Psoas muscle (tissue), 7 donors: ENCODE measurements at regions not wholly inside any gene's neighbourhood (a gene's known extent, or its start where the extent isn't known, plus 50 kb on each side); places are given as distances from the start of the nearest gene placed in this dataset.

Source experiments
- ATAC-seq, 4 donors: fragments of 200-7000 bp; cut with Tn5 transposase; one replicate each; pipeline ENCODE4 v1.9.1; 2020; ENCODE audit warnings: moderate library complexity in 3 of 4, mild to moderate bottlenecking in 2 of 4
- DNase-seq, 2 donors: peaks; one replicate each; pipeline ENCODE4 v3.0.0-alpha.2; 2020
- H3K27ac ChIP-seq: fragments of 200-600 bp; one replicate; pipeline ENCODE4 v1.8.0; 2022
- H3K27me3 ChIP-seq, 3 donors: fragments of 200-600 bp in 1 of 3; one replicate each; pipeline versions ENCODE4 v1.6.1 to v1.8.0; 2013 to 2022; ENCODE audit warnings: low read length in 2 of 3, mild to moderate bottlenecking in 2 of 3, moderate library complexity in 1 of 3; ENCODE audit not compliant: insufficient read depth in 3 of 3
- H3K36me3 ChIP-seq, 2 donors: fragments of 200-600 bp in 1 of 2; one replicate each; pipeline versions ENCODE4 v1.6.1 to v1.8.0; 2013 to 2022; ENCODE audit warnings: low read depth in 1 of 2, mild to moderate bottlenecking in 1 of 2, moderate library complexity in 1 of 2; ENCODE audit not compliant: insufficient read depth in 1 of 2
- H3K4me1 ChIP-seq: fragments of 200-600 bp; one replicate; pipeline ENCODE4 v1.8.0; 2022
- H3K4me3 ChIP-seq: fragments of 200-600 bp; one replicate; pipeline ENCODE4 v1.8.0; 2022; ENCODE audit warnings: mild to moderate bottlenecking
- H3K9me3 ChIP-seq: fragments of 200-600 bp; one replicate; pipeline ENCODE4 v1.8.0; 2022
- WGBS, 3 donors: extraction: QIAGEN DNeasy Blood & Tissue Kit; methylation state at CpG; one replicate each; pipeline versions ENCODE4 v1.1.6 to v1.1.7; 2013; 5-methylcytosine and 5-hydroxymethylcytosine counted together
- intact Hi-C, 2 donors: fragments of 100-400 bp; cut with DNase I; formaldehyde crosslinking; loops; one replicate each; pipeline versions ENCODE4 v1.11.0 to v1.14.2; 2022
- TF ChIP-seq, protein P1 (sequence below): fragments of 200-600 bp; IDR thresholded peaks from one replicate; pipeline ENCODE4 v1.8.0; 2022; ENCODE audit warnings: antibody characterized with exemption
- donor health status: healthy with polysubstance abuse.
- donor health status: DM: no; HTN: no; CAD: no; lungs with moderate emphysema.
- donor health status: Bipolar disorder and iron deficiency.
- donor health status: healthy.
- donor health status: DM: yes; HTN: yes; CAD: no.
- donor health status: DM: no; HTN: no; CAD: no.
- donor health status: DM: yes; HTN: yes; CAD: no.

DNA sequence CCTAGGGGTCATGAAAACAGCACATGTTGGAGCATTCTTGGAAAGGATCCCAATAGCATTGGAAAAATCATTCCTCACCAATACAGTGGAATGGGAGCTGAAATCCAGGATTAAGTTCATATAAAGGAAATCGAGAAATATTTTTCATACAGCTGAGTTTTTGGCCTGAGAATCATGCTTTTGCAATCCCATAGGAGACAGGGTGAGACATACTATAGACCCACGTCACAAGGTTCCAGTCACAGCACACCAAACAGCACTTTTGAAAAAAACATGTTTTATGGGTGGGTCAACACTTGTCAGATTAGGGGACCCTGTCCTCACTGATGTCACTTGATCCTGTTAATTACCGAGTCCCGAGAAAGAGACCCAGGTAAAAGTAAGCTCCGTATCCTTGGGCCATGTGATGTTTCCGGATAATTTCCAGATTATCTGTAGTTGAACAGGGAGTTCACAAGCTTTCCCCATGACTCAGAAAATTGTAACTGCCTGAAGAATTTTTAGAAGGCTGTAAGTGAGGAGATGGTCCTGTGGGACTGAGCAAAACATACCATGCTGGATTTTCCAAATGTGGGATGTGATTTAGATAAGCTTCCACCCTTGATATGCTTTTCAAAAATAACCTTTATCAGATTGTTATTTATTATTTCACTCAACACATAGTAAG is 80.9 kb upstream of the TLR3 start:
- Histone ChIP-seq H3K27ac (no peak overlapping the region), H3K27me3 (no peaks in the 10 kb centered on the region), H3K4me1 (no peaks in the 10 kb centered on the region), H3K9me3 (peaks cover 13% of the 10 kb centered on the region), H3K36me3 (no peaks in the 10 kb centered on the region), H3K4me3 (no peak overlapping the region)
- ATAC-seq (no peak), DNase-seq (no peak)
- 43 to 54% (median 48%) methylated on average over 6 of the region's 6 CpGs for WGBS, 3 donors
- intact Hi-C loops, result no loop called here
- TF ChIP-seq, protein P1, sequence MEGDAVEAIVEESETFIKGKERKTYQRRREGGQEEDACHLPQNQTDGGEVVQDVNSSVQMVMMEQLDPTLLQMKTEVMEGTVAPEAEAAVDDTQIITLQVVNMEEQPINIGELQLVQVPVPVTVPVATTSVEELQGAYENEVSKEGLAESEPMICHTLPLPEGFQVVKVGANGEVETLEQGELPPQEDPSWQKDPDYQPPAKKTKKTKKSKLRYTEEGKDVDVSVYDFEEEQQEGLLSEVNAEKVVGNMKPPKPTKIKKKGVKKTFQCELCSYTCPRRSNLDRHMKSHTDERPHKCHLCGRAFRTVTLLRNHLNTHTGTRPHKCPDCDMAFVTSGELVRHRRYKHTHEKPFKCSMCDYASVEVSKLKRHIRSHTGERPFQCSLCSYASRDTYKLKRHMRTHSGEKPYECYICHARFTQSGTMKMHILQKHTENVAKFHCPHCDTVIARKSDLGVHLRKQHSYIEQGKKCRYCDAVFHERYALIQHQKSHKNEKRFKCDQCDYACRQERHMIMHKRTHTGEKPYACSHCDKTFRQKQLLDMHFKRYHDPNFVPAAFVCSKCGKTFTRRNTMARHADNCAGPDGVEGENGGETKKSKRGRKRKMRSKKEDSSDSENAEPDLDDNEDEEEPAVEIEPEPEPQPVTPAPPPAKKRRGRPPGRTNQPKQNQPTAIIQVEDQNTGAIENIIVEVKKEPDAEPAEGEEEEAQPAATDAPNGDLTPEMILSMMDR, result no peak

DNA sequence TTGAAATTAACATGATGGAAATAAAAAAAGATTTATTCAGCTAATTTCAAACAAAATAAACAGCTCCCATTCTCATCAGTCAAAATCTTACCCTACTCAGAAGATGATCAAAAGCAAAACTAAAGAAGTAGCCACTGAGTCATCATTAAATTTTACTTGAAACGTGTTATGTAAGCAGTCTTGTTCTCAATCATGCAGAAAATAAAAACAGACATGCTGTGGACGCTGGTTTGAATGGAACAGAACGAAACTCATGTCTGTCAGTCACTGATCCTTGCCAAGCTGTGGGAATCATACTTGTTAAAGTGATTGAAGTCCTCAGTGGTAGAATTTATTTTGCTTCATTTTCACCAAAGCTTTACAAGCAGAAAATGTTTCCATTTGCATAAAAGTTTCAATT is 77.2 kb upstream of the TLR3 start:
- H3K27me3 ChIP-seq, result no peaks in the 10 kb centered on the region
- WGBS, 3 donors, result 31 to 67% (median 35%) methylated on average over 3 of the region's 3 CpGs
- no peak overlapping the region for H3K27ac ChIP-seq
- no peak overlapping the region for H3K4me3 ChIP-seq
- no peaks in the 10 kb centered on the region for H3K9me3 ChIP-seq
- intact Hi-C loops, result no loop called here
- TF ChIP-seq, protein P1, result no peak
- H3K36me3 ChIP-seq, result no peaks in the 10 kb centered on the region
- ATAC-seq (no peak), DNase-seq (no peak)
- H3K4me1 ChIP-seq, result no peaks in the 10 kb centered on the region

DNA sequence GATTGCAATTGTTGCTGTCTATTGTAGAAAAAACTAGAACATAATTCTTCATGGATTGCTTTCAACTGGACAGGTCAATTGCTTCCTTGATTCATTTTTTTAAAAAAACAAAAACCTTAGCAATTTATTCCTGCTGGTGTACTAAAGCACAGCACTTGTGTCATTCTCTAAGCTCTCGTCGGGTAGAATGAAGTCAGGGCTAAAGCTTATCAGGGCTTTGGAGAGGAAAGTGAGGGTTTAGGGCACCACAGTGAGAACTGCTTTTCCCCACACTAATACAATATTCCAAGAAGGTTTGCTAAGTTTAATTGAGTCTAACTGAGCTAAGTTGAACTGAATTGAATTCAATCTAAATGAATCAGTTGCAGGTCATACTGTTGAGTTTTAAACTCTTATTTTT is 76.4 kb upstream of the TLR3 start:
- 44 to 63% (median 47%) methylated on average over 2 of the region's 2 CpGs for WGBS, 3 donors
- no peaks in the 10 kb centered on the region for H3K36me3 ChIP-seq
- DNase-seq (no peak), ATAC-seq (no peak)
- TF ChIP-seq, protein P1, result no peak
- H3K27ac ChIP-seq, result no peak overlapping the region
- intact Hi-C loops, result no loop called here
- no peaks in the 10 kb centered on the region for H3K4me1 ChIP-seq
- H3K4me3 ChIP-seq, result no peak overlapping the region
- H3K9me3 ChIP-seq, result no peaks in the 10 kb centered on the region
- H3K27me3 ChIP-seq, result no peaks in the 10 kb centered on the region

DNA sequence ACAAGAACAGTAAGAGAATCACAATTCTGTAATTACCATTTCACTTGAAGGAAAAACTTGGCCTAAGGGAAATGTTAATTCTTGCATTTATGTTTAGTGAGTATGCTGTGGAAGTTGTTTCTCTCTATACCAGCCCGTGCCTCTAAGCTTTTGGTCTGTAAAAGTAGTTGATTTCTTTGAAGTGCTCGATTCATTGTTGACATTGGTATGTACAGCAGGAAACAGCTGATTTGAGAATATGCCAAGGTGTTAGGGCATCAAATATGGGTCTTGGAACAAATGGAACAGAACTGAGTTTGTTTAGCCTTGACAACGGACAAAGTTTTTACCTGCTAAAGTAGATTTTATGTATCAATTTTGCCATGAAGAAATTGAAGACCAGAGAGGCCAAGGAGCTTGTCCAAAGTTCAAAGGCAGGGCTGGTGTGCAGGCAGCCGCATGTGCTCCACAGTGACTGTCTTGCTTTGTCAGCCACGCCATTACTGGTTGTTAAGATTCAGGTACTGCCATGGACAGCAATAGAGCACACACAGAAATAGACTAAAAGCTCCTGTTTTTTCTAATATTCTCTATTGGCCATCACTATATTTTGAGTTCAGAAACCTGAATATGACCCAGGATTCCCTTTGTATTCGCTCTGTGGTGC is 75.5 kb upstream of the TLR3 start:
- Histone ChIP-seq H3K9me3 (no peaks in the 10 kb centered on the region), H3K27me3 (no peaks in the 10 kb centered on the region), H3K27ac (no peak overlapping the region), H3K36me3 (no peaks in the 10 kb centered on the region), H3K4me3 (no peak overlapping the region), H3K4me1 (no peaks in the 10 kb centered on the region)
- TF ChIP-seq, protein P1, result no peak
- DNase-seq (no peak), ATAC-seq (no peak)
- intact Hi-C loops, result no loop called here
- WGBS, 3 donors, result 68 to 75% (median 70%) methylated on average over 6 of the region's 6 CpGs

DNA sequence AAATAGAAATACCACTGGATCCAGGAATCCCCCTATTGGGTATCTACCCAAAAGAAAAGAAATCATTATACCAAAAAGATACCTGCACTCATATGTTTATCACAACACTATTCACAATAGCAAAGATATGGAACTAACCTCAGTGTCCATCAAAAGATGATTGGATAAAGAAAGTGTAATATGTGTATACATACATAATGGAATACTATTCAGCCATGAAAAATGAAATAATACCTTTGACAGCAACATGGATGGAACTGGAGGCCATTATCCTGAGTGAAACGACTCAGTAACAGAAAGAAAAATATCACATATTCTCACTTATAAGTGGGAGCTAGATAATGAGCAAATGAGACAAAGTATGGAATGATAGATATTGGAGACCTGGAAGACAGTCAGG is 74.2 kb upstream of the TLR3 start:
- ATAC-seq (no peak), DNase-seq (no peak)
- Histone ChIP-seq H3K4me1 (no peaks in the 10 kb centered on the region), H3K4me3 (no peak overlapping the region), H3K9me3 (no peaks in the 10 kb centered on the region), H3K27me3 (no peaks in the 10 kb centered on the region), H3K36me3 (no peaks in the 10 kb centered on the region), H3K27ac (no peak overlapping the region)
- 75 to 90% (median 81%) methylated on average over 1 of the region's 1 CpG for WGBS, 3 donors
- intact Hi-C loops, result no loop called here
- TF ChIP-seq, protein P1, result no peak
